CD14-positive monocyte (primary cell): ENCODE measurements at regions not wholly inside any gene's neighbourhood (a gene's known extent, or its start where the extent isn't known, plus 50 kb on each side); places are given as distances from the start of the nearest gene placed in this dataset.

Source experiments
- DNase-seq, 3 donors: peaks; one replicate each; pipeline ENCODE4 v3.0.0-alpha.2; 2011 to 2022
- H2AFZ ChIP-seq: 2 replicates; pipeline ENCODE4 v1.6.0; 2012; ENCODE audit warnings: mild to moderate bottlenecking, low read depth, low read length, inconsistent platforms; ENCODE audit not compliant: insufficient read depth, poor library complexity, severe bottlenecking
- H3K27ac ChIP-seq, 2 donors: 1 replicate in 1 of 2; 2 replicates in 1 of 2; pipeline ENCODE4 v1.5.1; 2012 to 2013; ENCODE audit warnings: low read length in 2 of 2, control low read depth in 1 of 2, inconsistent platforms in 1 of 2, low read depth in 1 of 2, mild to moderate bottlenecking in 1 of 2
- H3K27me3 ChIP-seq, 2 donors: one replicate each; pipeline versions ENCODE4 v1.6.0 to v1.6.1; 2011 to 2013; ENCODE audit warnings: low read length in 2 of 2; ENCODE audit not compliant: control insufficient read depth in 2 of 2, insufficient read depth in 2 of 2
- H3K36me3 ChIP-seq, 2 donors: replicated peaks in 1 of 2; 1 replicate in 1 of 2; 2 replicates in 1 of 2; pipeline versions ENCODE4 v1.5.1 to v1.6.1; 2012 to 2013; ENCODE audit warnings: low read length in 2 of 2, control low read depth in 1 of 2, inconsistent platforms in 1 of 2, mild to moderate bottlenecking in 1 of 2; ENCODE audit not compliant: insufficient read depth in 2 of 2, control insufficient read depth in 1 of 2
- H3K4me1 ChIP-seq, 2 donors: 1 replicate in 1 of 2; 2 replicates in 1 of 2; pipeline versions ENCODE4 v1.5.1 to v1.6.1; 2012 to 2013; ENCODE audit warnings: low read length in 2 of 2, control low read depth in 1 of 2, inconsistent platforms in 1 of 2, mild to moderate bottlenecking in 1 of 2, moderate library complexity in 1 of 2; ENCODE audit not compliant: insufficient read depth in 2 of 2, control insufficient read depth in 1 of 2
- H3K4me2 ChIP-seq: replicated peaks from 2 replicates; pipeline ENCODE3; 2012; ENCODE audit warnings: low read length, moderate library complexity, mild to moderate bottlenecking; ENCODE audit not compliant: poor library complexity, severe bottlenecking; ENCODE audit errors: extremely low read depth
- H3K4me3 ChIP-seq, 3 experiments: fragments of 200-600 bp in 1 of 3; sonication (generic) in 1 of 3; replicated peaks in 1 of 3; 1 replicate in 2 of 3; 2 replicates in 1 of 3; pipeline ENCODE4 v1.5.1; 2011 to 2013; ENCODE audit warnings: low read length in 3 of 3, mild to moderate bottlenecking in 3 of 3, control low read depth in 2 of 3, low read depth in 2 of 3, inconsistent platforms in 1 of 3, moderate library complexity in 1 of 3
- H3K79me2 ChIP-seq: 2 replicates; pipeline ENCODE4 v1.6.0; 2012; ENCODE audit warnings: mild to moderate bottlenecking, control low read depth, inconsistent platforms, low read length, moderate library complexity; ENCODE audit not compliant: insufficient read depth
- H3K9ac ChIP-seq: 2 replicates; pipeline ENCODE4 v1.6.0; 2017; ENCODE audit warnings: low read length, mild to moderate bottlenecking; ENCODE audit not compliant: insufficient read depth, poor library complexity, severe bottlenecking
- H3K9me3 ChIP-seq, 2 donors: replicated peaks in 1 of 2; 1 replicate in 1 of 2; 2 replicates in 1 of 2; pipeline versions ENCODE4 v1.5.1 to v1.6.1; 2012 to 2013; ENCODE audit warnings: low read length in 2 of 2, control low read depth in 1 of 2; ENCODE audit not compliant: control insufficient read depth in 1 of 2, insufficient read depth in 1 of 2
- H4K20me1 ChIP-seq: 2 replicates; pipeline ENCODE4 v1.6.0; 2012; ENCODE audit warnings: mild to moderate bottlenecking, low read length, control low read depth, moderate library complexity; ENCODE audit not compliant: insufficient read depth
- H3K27ac Mint-ChIP-seq, 7 donors: one replicate each; pipeline ENCODE4 v1.8.0; 2020; ENCODE audit warnings: mild to moderate bottlenecking in 7 of 7, mixed read lengths in 7 of 7, moderate library complexity in 6 of 7, inconsistent platforms in 2 of 7
- H3K27me3 Mint-ChIP-seq, 3 donors: one replicate each; pipeline ENCODE4 v1.8.0; 2021 to 2022; ENCODE audit warnings: low read depth in 3 of 3, mild to moderate bottlenecking in 3 of 3, mixed read lengths in 3 of 3, moderate library complexity in 3 of 3, inconsistent platforms in 1 of 3
- H3K36me3 Mint-ChIP-seq, 2 donors: one replicate each; pipeline ENCODE4 v1.8.0; 2020; ENCODE audit warnings: mixed read lengths in 2 of 2, inconsistent platforms in 1 of 2, mild to moderate bottlenecking in 1 of 2
- H3K4me1 Mint-ChIP-seq: one replicate; pipeline ENCODE4 v1.8.0; 2020; ENCODE audit warnings: mild to moderate bottlenecking, mixed read lengths
- H3K4me3 Mint-ChIP-seq, 2 donors: one replicate each; pipeline ENCODE4 v1.8.0; 2020; ENCODE audit warnings: mild to moderate bottlenecking in 2 of 2, mixed read lengths in 2 of 2, moderate library complexity in 1 of 2
- H3K9me3 Mint-ChIP-seq, 7 donors: one replicate each; pipeline ENCODE4 v1.8.0; 2020 to 2022; ENCODE audit warnings: mixed read lengths in 7 of 7, mild to moderate bottlenecking in 6 of 7, moderate library complexity in 6 of 7, inconsistent platforms in 2 of 7
- WGBS: methylation state at CpG from one replicate; pipeline ENCODE4 v1.1.5; 2013; ENCODE audit warnings: missing lambda C conversion rate; ENCODE audit not compliant: insufficient coverage; 5-methylcytosine and 5-hydroxymethylcytosine counted together
- intact Hi-C, 2 donors: fragments of 100-400 bp; cut with micrococcal nuclease; formaldehyde crosslinking; loops; one replicate each; pipeline versions ENCODE4 v1.15.0 to v1.15.1; 2023
- TF ChIP-seq, protein P1 (sequence below): fragments of 200-600 bp; IDR thresholded peaks from one replicate; pipeline ENCODE4 v1.8.0; 2022; ENCODE audit warnings: antibody characterized with exemption, mild to moderate bottlenecking

DNA sequence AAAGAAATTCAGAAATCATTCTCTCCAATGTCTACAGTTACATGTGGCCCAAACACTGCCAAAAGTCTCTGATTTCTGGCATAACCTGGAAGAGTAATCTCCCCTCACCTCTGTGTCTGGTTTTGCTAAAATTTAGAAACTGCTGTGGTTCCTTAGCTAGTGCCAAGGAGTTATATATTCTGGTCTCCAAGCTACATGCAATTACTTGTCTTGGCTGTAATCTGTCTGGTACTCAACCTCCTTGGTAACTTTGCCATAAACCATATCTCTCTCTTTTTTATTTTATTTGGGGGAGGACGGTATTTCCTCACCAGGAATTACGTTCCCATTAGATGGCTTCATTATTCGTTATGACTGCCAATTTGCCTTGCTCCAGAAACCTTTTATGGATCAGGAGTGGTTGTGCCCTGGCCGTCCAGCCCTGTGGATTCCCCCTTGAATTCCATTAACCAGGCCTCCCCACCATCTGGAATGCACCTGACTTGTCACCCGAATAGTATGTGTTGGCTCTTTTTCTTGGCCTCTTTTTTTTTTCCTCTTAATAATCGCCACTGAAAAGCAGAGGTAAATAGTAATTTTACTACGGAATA is 400.0 kb downstream of the CD83 start:
- no peaks in the 10 kb centered on the region for H3K79me2 ChIP-seq

DNA sequence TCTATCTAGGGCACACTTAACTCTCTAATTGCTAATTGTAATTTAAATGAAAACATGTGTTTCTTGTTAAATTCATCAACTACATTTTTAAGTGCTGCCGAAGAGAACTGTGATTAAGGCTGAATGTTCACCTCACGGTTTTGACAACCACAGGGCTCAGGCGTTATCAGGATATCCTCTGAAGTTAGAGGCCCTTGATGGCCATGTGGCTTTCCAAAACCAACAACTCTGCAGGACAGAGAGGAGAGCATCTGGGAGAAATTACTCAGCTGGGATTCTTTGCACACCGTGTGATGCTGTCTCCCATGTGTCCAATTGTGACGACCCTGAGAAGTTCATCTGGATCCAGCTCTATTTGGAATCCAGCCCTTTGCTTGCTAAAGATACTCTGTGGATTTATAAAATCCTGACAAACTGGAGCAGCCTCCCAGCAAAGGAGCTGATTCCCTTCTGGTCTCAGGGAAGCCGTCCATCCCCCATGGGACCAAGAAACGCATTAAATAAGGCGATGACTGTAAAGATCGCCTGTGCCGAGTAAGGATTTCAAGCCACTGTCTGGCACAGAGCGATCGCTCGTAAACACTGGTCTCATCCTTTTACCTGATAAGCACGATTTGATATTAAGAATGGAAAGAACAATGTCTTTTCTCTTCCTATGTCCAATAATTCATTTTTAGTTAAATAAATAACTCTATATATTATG is 401.1 kb downstream of the CD83 start:
- intact Hi-C loops, result no loop called here
- WGBS, result 88% methylated on average over 4 of the region's 14 CpGs
- Mint-ChIP-seq H3K9me3 (peaks cover 0 to 3% (median 0%) of the 10 kb centered on the region in 7 donors), H3K27ac (no peak overlapping the region), H3K27me3 (peaks cover 0 to 1% (median 0%) of the 10 kb centered on the region in 3 donors), H3K4me1 (no peaks in the 10 kb centered on the region), H3K4me3 (no peak overlapping the region), H3K36me3 (no peaks in the 10 kb centered on the region)
- DNase-seq, result no peak
- Histone ChIP-seq H3K4me1 (no peaks in the 10 kb centered on the region), H2AFZ (no peak overlapping the region), H3K4me3 (no peak overlapping the region), H3K9ac (no peak overlapping the region), H3K9me3 (no peaks in the 10 kb centered on the region), H3K27me3 (no peaks in the 10 kb centered on the region), H3K36me3 (no peaks in the 10 kb centered on the region), H3K4me2 (no peak overlapping the region), H4K20me1 (no peaks in the 10 kb centered on the region), H3K27ac (no peak overlapping the region), H3K79me2 (no peaks in the 10 kb centered on the region)
- TF ChIP-seq, protein P1, sequence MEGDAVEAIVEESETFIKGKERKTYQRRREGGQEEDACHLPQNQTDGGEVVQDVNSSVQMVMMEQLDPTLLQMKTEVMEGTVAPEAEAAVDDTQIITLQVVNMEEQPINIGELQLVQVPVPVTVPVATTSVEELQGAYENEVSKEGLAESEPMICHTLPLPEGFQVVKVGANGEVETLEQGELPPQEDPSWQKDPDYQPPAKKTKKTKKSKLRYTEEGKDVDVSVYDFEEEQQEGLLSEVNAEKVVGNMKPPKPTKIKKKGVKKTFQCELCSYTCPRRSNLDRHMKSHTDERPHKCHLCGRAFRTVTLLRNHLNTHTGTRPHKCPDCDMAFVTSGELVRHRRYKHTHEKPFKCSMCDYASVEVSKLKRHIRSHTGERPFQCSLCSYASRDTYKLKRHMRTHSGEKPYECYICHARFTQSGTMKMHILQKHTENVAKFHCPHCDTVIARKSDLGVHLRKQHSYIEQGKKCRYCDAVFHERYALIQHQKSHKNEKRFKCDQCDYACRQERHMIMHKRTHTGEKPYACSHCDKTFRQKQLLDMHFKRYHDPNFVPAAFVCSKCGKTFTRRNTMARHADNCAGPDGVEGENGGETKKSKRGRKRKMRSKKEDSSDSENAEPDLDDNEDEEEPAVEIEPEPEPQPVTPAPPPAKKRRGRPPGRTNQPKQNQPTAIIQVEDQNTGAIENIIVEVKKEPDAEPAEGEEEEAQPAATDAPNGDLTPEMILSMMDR, result no peak

More for the DNA sequence above, 400.0 kb downstream of the CD83 start:
- WGBS, result no CpG with 5 or more reads among the region's 7 CpGs
- DNase-seq, result no peak
- peaks cover 0 to 3% of the 10 kb centered on the region in 2 donors for H3K36me3 Mint-ChIP-seq
- no peaks in the 10 kb centered on the region for H4K20me1 ChIP-seq
- H3K4me2 ChIP-seq, result no peak overlapping the region
- no peaks in the 10 kb centered on the region for H3K36me3 ChIP-seq
- intact Hi-C loops, result no loop called here
- no peaks in the 10 kb centered on the region for H3K9me3 ChIP-seq
- H3K4me1 ChIP-seq, result no peaks in the 10 kb centered on the region
- H3K27ac Mint-ChIP-seq, result no peak overlapping the region
- no peak overlapping the region for H3K27ac ChIP-seq
- no peaks in the 10 kb centered on the region for H3K27me3 ChIP-seq
- peaks cover 0 to 3% (median 0%) of the 10 kb centered on the region in 7 donors for H3K9me3 Mint-ChIP-seq
- no peak overlapping the region for H3K4me3 ChIP-seq
- H3K9ac ChIP-seq, result no peak overlapping the region
- no peak overlapping the region for H2AFZ ChIP-seq
- TF ChIP-seq, protein P1, result no peak
- H3K4me1 Mint-ChIP-seq, result no peaks in the 10 kb centered on the region
- peaks cover 0 to 1% (median 0%) of the 10 kb centered on the region in 3 donors for H3K27me3 Mint-ChIP-seq
- no peak overlapping the region for H3K4me3 Mint-ChIP-seq
